Skin epidermis (tissue), 12 donors: ENCODE measurements at regions not wholly inside any gene's neighbourhood (a gene's known extent, or its start where the extent isn't known, plus 50 kb on each side); places are given as distances from the start of the nearest gene placed in this dataset.

ENCODE experiments used
- H3K27ac ChIP-seq, 21 experiments: fragments of 200-600 bp; sonication (generic) in 11 of 21; one replicate each; pipeline ENCODE4 v1.5.0; 2020; ENCODE audit warnings: mild to moderate bottlenecking in 3 of 21, inconsistent platforms in 2 of 21, moderate library complexity in 2 of 21
- H3K4me3 ChIP-seq, 7 experiments: fragments of 200-600 bp; sonication (generic) in 2 of 7; one replicate each; pipeline ENCODE4 v1.5.0; 2020; ENCODE audit warnings: inconsistent platforms in 2 of 7, mild to moderate bottlenecking in 2 of 7, moderate library complexity in 1 of 7

- Histone ChIP-seq H3K4me3 (no peak overlapping the region), H3K27ac (peak overlapping the region in 20 of 21 experiments; percentile 8 to 83 (median 71))
Measured at GRCh38 chr19:5261156-5261890, 79.3 kb downstream of the PTPRS start.

- peak overlapping the region in 20 of 21 experiments; percentile 8 to 83 (median 71) for H3K27ac ChIP-seq
- no peak overlapping the region for H3K4me3 ChIP-seq
Measured at GRCh38 chr19:5260381-5260967, 80.1 kb downstream of the PTPRS start.

GRCh38 chr19:5259750-5260149 is 80.9 kb downstream of the PTPRS start:
- Histone ChIP-seq H3K27ac (no peak overlapping the region), H3K4me3 (no peak overlapping the region)

GRCh38 chr19:5257155-5258045 is 83.2 kb downstream of the PTPRS start:
- H3K4me3 ChIP-seq: no peak overlapping the region
- no peak overlapping the region for H3K27ac ChIP-seq

- Histone ChIP-seq H3K4me3 (no peak overlapping the region), H3K27ac (no peak overlapping the region)
Measured at GRCh38 chr19:5255602-5256231, 84.9 kb downstream of the PTPRS start.

- H3K27ac ChIP-seq: no peak overlapping the region
Measured at GRCh38 chr19:5254944-5255343, 85.7 kb downstream of the PTPRS start.

GRCh38 chr19:5254543-5254942 is 86.1 kb downstream of the PTPRS start:
- no peak overlapping the region for H3K4me3 ChIP-seq
- no peak overlapping the region for H3K27ac ChIP-seq

More at GRCh38 chr19:5254944-5255343, 85.7 kb downstream of the PTPRS start:
- no peak overlapping the region for H3K4me3 ChIP-seq

GRCh38 chr19:5253406-5254110 is 87.1 kb downstream of the PTPRS start:
- no peak overlapping the region for H3K4me3 ChIP-seq
- H3K27ac ChIP-seq: peak overlapping the region in 1 of 21 experiments; percentile 35

GRCh38 chr19:5251096-5252065 is 89.2 kb downstream of the PTPRS start:
- Histone ChIP-seq H3K4me3 (no peak overlapping the region), H3K27ac (no peak overlapping the region)

- H3K4me3 ChIP-seq: no peak overlapping the region
- no peak overlapping the region for H3K27ac ChIP-seq
Measured at GRCh38 chr19:5250127-5250659, 90.4 kb downstream of the PTPRS start.

GRCh38 chr19:5249526-5249925 is 91.1 kb downstream of the PTPRS start:
- no peak overlapping the region for H3K27ac ChIP-seq
- no peak overlapping the region for H3K4me3 ChIP-seq

- H3K27ac ChIP-seq: no peak overlapping the region
- H3K4me3 ChIP-seq: no peak overlapping the region
Measured at GRCh38 chr19:5247957-5248705, 92.5 kb downstream of the PTPRS start.

GRCh38 chr19:5246554-5247155 is 94.0 kb downstream of the PTPRS start:
- H3K27ac ChIP-seq: no peak overlapping the region

GRCh38 chr19:5245631-5246553 is 94.7 kb downstream of the PTPRS start:
- Histone ChIP-seq H3K4me3 (no peak overlapping the region), H3K27ac (no peak overlapping the region)

More at GRCh38 chr19:5246554-5247155, 94.0 kb downstream of the PTPRS start:
- H3K4me3 ChIP-seq: no peak overlapping the region

GRCh38 chr19:5244351-5244750 is 96.3 kb downstream of the PTPRS start:
- no peak overlapping the region for H3K27ac ChIP-seq
- H3K4me3 ChIP-seq: no peak overlapping the region

- Histone ChIP-seq H3K27ac (no peak overlapping the region), H3K4me3 (no peak overlapping the region)
Measured at GRCh38 chr19:5243878-5244277, 96.7 kb downstream of the PTPRS start.
